WI38 (cell line): ENCODE measurements at regions not wholly inside any gene's neighbourhood (a gene's known extent, or its start where the extent isn't known, plus 50 kb on each side); places are given as distances from the start of the nearest gene placed in this dataset.

Experiments used
- H3K4me3 ChIP-seq: 2 replicates; pipeline ENCODE4 v1.5.1; 2011; ENCODE audit warnings: low read depth, mild to moderate bottlenecking, control low read depth, low read length
- CTCF ChIP-seq: IDR thresholded peaks from 2 replicates; pipeline ENCODE4 v1.5.1; 2012; ENCODE audit warnings: low read depth, mild to moderate bottlenecking, control low read depth, low read length

GRCh38 chr2:149884871-149885270, 297.3 kb upstream of the MMADHC start:
- H3K4me3 ChIP-seq = no peak overlapping the region
- no peak for TF ChIP-seq CTCF

GRCh38 chr2:149877913-149878312, 290.3 kb upstream of the MMADHC start:
- no peak for TF ChIP-seq CTCF
- H3K4me3 ChIP-seq = no peak overlapping the region

- no peak for TF ChIP-seq CTCF
- H3K4me3 ChIP-seq = no peak overlapping the region
Observed at GRCh38 chr2:149877074-149877473, 289.5 kb upstream of the MMADHC start.

- no peak overlapping the region for H3K4me3 ChIP-seq
- no peak for TF ChIP-seq CTCF
Observed at GRCh38 chr2:149873936-149874335, 286.4 kb upstream of the MMADHC start.

- TF ChIP-seq CTCF = no peak
Observed at GRCh38 chr2:149872638-149873150, 285.1 kb upstream of the MMADHC start.

GRCh38 chr2:149872041-149872440, 284.5 kb upstream of the MMADHC start:
- no peak overlapping the region for H3K4me3 ChIP-seq
- no peak for TF ChIP-seq CTCF

More at GRCh38 chr2:149872638-149873150, 285.1 kb upstream of the MMADHC start:
- no peak overlapping the region for H3K4me3 ChIP-seq

- no peak for TF ChIP-seq CTCF
- H3K4me3 ChIP-seq = no peak overlapping the region
Observed at GRCh38 chr2:149871091-149871885, 283.7 kb upstream of the MMADHC start.
